ENCODE measurements at regions not wholly inside any gene's neighbourhood (a gene's known extent, or its start where the extent isn't known, plus 50 kb on each side); places are given as distances from the start of the nearest gene placed in this dataset.
A peak's percentile ranks its signal among the peaks of the same experiment; 100 is the strongest.
"Not testable (repeated sequence)": the region's sequence is repeated elsewhere in the genome, so short reads cannot be mapped to it uniquely, and the experiment has no call there.

DNA sequence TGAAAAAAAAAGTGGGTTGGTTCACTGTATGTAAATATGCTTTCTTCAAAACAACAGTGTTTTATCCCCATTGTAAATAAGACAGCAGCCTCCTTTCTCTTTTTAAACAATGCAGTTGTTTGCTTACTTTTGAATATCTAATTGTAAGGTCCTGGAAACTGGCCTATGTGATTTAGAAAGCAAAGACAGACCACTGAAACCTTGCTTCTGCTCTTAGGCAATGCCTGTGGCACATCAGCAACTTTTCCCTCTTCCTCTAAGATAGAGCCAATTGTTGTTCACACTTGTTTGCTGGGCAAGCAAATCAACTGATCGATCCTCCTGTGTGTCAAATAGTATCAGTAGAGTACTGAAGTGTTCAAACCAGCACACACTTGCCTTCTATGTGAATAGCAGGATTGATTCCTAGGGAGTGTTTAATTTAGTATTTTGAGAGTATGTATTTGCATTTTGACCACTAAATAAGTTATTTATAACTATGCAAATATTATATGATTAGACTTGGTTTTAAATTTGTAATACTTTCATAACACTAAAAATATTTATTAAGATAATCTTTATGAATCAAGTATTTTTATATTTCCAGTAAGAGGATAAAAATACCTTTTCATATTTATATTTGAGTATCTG is 55.4 kb upstream of the GRPR start:
- DNase-seq: no peak
- Mint-ChIP-seq H3K27me3 (ENCODE audit: low read depth) (no peaks in the 10 kb centered on the region), H3K27ac (no peak overlapping the region), H3K9me3 (no peaks in the 10 kb centered on the region), H3K4me3 (no peak overlapping the region), H3K4me1 (ENCODE audit: low read depth) (no peaks in the 10 kb centered on the region), H3K36me3 (ENCODE audit: low read depth) (no peaks in the 10 kb centered on the region)
- CTCF ChIA-PET: no interaction called here
- intact Hi-C loops (cut with micrococcal nuclease): no loop called here

DNA sequence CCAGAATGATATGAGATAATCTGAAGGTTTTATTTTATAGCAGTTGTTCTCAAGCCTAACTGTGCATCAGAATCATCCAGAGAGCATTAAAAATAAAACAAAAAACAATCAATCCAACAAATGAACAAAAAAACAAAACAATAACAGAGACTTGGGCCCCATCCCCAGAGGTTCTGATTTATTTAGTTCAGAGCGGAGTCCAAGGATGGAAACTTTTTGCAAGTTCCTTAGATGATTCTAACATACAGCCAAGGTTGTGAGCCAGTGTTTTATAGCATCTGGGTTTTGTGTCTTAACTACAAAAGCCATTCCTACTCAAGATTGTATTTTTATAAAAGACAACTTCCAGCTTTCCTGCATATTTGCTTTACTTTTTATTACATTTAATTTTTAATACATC is 59.4 kb upstream of the GRPR start:
- no peak overlapping the region for H3K4me3 Mint-ChIP-seq
- H3K27ac Mint-ChIP-seq: no peak overlapping the region
- H3K27me3 Mint-ChIP-seq (ENCODE audit: low read depth): no peaks in the 10 kb centered on the region
- no peaks in the 10 kb centered on the region for H3K36me3 Mint-ChIP-seq (ENCODE audit: low read depth)
- no peaks in the 10 kb centered on the region for H3K9me3 Mint-ChIP-seq
- no peaks in the 10 kb centered on the region for H3K4me1 Mint-ChIP-seq (ENCODE audit: low read depth)
- intact Hi-C loops (cut with micrococcal nuclease): no loop called here
- DNase-seq: no peak
- CTCF ChIA-PET: no interaction called here

DNA sequence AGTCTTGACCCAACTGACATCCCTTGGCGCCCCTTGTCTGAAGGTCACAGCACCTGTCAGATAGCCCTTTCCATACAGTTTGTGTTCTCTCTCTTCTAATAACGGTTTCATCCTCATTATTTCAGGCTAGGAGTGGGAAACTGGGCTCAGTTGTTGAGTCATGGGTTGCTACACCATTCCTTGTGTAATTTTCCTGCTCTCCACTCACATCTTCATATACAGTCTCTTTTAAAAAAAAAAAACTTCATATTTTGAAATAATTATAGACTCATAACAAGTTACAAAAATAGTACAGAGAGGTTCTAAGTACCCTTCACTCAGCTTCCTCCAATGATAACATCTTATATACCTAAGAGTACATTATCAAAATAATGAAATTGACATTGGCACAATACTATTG is 60.2 kb upstream of the GRPR start:
- CTCF ChIA-PET: no interaction called here
- intact Hi-C loops (cut with micrococcal nuclease): no loop called here
- no peak overlapping the region for H3K4me3 Mint-ChIP-seq
- no peak for DNase-seq
- H3K9me3 Mint-ChIP-seq: no peaks in the 10 kb centered on the region
- no peaks in the 10 kb centered on the region for H3K36me3 Mint-ChIP-seq (ENCODE audit: low read depth)
- peaks cover 2% of the 10 kb centered on the region for H3K27me3 Mint-ChIP-seq (ENCODE audit: low read depth)
- no peaks in the 10 kb centered on the region for H3K4me1 Mint-ChIP-seq (ENCODE audit: low read depth)
- no peak overlapping the region for H3K27ac Mint-ChIP-seq

DNA sequence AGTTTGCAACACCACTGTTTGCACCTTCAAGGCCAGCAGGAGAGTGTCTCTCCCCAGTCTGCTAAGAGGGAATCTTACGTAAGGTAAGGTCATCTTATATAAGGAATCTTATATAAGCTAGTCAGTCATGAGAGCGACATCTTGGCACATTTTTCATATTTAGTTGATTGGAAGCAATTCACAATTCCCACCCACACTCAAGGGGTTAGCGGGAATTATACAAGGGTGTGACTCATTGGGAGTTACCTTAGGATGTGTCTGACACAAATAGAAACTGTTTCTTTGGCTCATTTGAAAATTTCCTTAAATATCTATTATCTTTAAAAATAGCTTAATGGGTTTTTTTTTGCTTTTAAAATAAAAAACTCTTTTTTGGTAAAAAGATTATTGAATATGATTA is 62.1 kb upstream of the GRPR start:
- CTCF ChIA-PET: no interaction called here
- Mint-ChIP-seq H3K27me3 (ENCODE audit: low read depth) (peaks cover 2% of the 10 kb centered on the region), H3K27ac (no peak overlapping the region), H3K9me3 (no peaks in the 10 kb centered on the region), H3K4me3 (no peak overlapping the region), H3K4me1 (ENCODE audit: low read depth) (no peaks in the 10 kb centered on the region), H3K36me3 (ENCODE audit: low read depth) (no peaks in the 10 kb centered on the region)
- intact Hi-C loops (cut with micrococcal nuclease): no loop called here
- no peak for DNase-seq

DNA sequence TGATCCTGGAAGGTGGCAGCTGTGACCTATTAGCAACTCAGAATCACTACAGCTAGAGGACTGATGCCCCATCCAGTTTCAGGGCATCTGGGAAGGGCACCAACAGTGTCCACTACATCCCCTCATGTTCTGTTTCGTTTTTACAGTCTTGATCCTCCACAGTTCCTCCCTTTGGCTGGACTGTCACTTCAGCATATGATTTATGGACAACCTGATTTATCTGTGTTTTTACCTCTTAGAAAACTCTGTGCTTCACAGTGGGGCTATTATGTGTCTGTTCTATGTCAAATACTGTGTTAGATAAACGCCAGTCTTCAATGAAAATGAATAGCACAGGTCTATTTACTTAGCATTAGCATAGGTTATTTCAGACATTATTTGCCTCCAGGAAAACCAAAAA is 63.1 kb upstream of the GRPR start:
- H3K4me3 Mint-ChIP-seq: no peak overlapping the region
- no peaks in the 10 kb centered on the region for H3K4me1 Mint-ChIP-seq (ENCODE audit: low read depth)
- no peak for DNase-seq
- H3K27ac Mint-ChIP-seq: no peak overlapping the region
- intact Hi-C loops (cut with micrococcal nuclease): no loop called here
- peaks cover 2% of the 10 kb centered on the region for H3K27me3 Mint-ChIP-seq (ENCODE audit: low read depth)
- no peaks in the 10 kb centered on the region for H3K36me3 Mint-ChIP-seq (ENCODE audit: low read depth)
- H3K9me3 Mint-ChIP-seq: no peaks in the 10 kb centered on the region
- CTCF ChIA-PET: no interaction called here

GRCh38 chrX:16049126-16049525 is 74.2 kb upstream of the GRPR start:
- H3K27ac Mint-ChIP-seq; H3K4me3 Mint-ChIP-seq; intact Hi-C loops (cut with micrococcal nuclease); DNase-seq; H3K9me3 Mint-ChIP-seq; H3K36me3 Mint-ChIP-seq (ENCODE audit: low read depth); H3K4me1 Mint-ChIP-seq (ENCODE audit: low read depth); CTCF ChIA-PET; H3K27me3 Mint-ChIP-seq (ENCODE audit: low read depth): not testable (repeated sequence)

DNA sequence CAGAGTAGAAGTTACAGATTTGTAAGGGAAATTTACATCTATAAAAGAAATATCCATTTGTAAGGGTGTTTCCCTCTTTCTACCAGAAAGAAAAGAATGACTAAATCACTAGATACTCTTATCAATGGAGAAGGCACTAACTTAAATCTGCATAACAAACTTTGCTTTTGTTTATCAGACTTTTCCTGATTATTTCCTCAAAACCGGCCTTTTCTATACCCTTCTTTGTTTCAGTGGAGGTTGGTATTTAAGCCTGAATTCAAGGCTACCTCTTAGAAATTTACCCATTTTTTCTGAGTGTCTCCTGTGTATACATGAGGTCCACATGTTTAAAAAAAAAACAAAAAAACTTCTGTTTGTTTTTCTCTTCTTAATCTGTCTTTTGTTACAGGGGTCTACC is 80.4 kb upstream of the GRPR start:
- Mint-ChIP-seq H3K27ac (no peak overlapping the region), H3K4me3 (no peak overlapping the region), H3K36me3 (ENCODE audit: low read depth) (no peaks in the 10 kb centered on the region), H3K27me3 (ENCODE audit: low read depth) (no peaks in the 10 kb centered on the region), H3K4me1 (ENCODE audit: low read depth) (peaks cover 6% of the 10 kb centered on the region), H3K9me3 (no peaks in the 10 kb centered on the region)
- CTCF ChIA-PET: no interaction called here
- intact Hi-C loops (cut with micrococcal nuclease): no loop called here
- no peak for DNase-seq

GRCh38 chrX:16039834-16040233 is 83.5 kb upstream of the GRPR start:
- Mint-ChIP-seq H3K9me3 (no peaks in the 10 kb centered on the region), H3K4me3 (no peak overlapping the region), H3K36me3 (ENCODE audit: low read depth) (no peaks in the 10 kb centered on the region), H3K27me3 (ENCODE audit: low read depth) (peaks cover 2% of the 10 kb centered on the region), H3K27ac (peak overlapping the region; percentile 6), H3K4me1 (ENCODE audit: low read depth) (peaks cover 6% of the 10 kb centered on the region)
- peak; percentile 4 for DNase-seq
- CTCF ChIA-PET: no interaction called here
- intact Hi-C loops (cut with micrococcal nuclease): loop anchor here (10.0 kb wide), 1 partner anchor 185 kb away; the partner anchor contains the start of gene AP1S2

DNA sequence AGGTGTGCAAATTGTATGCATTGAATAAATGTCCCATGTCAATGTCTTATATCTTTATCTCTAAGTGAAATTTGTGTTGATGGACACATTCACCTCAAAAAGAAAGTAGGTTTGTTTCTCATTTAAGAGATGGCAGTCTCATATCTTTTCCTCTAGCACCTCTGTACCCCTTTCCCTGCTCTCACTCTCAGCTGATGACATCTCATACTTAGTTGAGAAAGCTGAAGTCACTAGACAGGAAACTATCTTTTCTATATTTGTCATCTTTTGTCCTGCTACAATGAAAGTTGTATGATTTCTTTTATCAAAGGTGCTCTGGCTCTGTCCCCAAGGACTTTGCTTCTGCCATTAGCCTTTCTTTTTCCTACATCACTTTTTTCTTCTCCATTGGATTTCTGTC is 84.0 kb upstream of the GRPR start:
- H3K27ac Mint-ChIP-seq: peak overlapping the region; percentile 6
- intact Hi-C loops (cut with micrococcal nuclease): loop anchor here (10.0 kb wide), 1 partner anchor 185 kb away; the partner anchor contains the start of gene AP1S2
- CTCF ChIA-PET: no interaction called here
- H3K4me3 Mint-ChIP-seq: no peak overlapping the region
- H3K4me1 Mint-ChIP-seq (ENCODE audit: low read depth): peaks cover 6% of the 10 kb centered on the region
- peaks cover 2% of the 10 kb centered on the region for H3K27me3 Mint-ChIP-seq (ENCODE audit: low read depth)
- H3K36me3 Mint-ChIP-seq (ENCODE audit: low read depth): no peaks in the 10 kb centered on the region
- no peak for DNase-seq
- no peaks in the 10 kb centered on the region for H3K9me3 Mint-ChIP-seq

DNA sequence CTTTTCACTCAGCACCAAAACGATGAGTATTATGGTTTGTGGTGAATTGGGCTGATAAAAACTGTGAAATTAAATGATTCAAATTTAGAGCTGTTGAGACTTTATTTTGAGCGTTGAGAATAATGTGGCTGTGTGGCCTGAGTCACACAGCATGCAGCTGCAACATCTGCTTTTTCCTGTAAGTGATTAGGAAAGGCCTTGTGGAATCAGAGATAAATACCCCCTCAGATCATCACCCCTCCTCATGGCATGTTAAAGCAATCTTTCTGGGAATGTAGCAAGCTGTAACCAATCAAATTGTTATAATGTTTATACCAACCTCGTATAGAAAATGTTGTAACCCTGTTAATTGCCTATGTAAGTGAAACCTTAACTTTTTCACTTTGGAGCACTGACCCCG is 90.0 kb upstream of the GRPR start:
- CTCF ChIA-PET: no interaction called here
- no peak overlapping the region for H3K4me3 Mint-ChIP-seq
- no peaks in the 10 kb centered on the region for H3K36me3 Mint-ChIP-seq (ENCODE audit: low read depth)
- intact Hi-C loops (cut with micrococcal nuclease): loop anchor here (10.0 kb wide), 1 partner anchor 179 kb away; the partner anchor contains the start of gene AP1S2
- H3K27ac Mint-ChIP-seq: no peak overlapping the region
- no peak for DNase-seq
- peaks cover 2% of the 10 kb centered on the region for H3K27me3 Mint-ChIP-seq (ENCODE audit: low read depth)
- H3K4me1 Mint-ChIP-seq (ENCODE audit: low read depth): no peaks in the 10 kb centered on the region
- no peaks in the 10 kb centered on the region for H3K9me3 Mint-ChIP-seq

GRCh38 chrX:16028576-16028975 is 94.8 kb upstream of the GRPR start:
- intact Hi-C loops (cut with micrococcal nuclease): no loop called here
- Mint-ChIP-seq H3K4me3 (no peak overlapping the region), H3K36me3 (ENCODE audit: low read depth) (no peaks in the 10 kb centered on the region), H3K9me3 (no peaks in the 10 kb centered on the region), H3K27ac (no peak overlapping the region), H3K27me3 (ENCODE audit: low read depth) (no peaks in the 10 kb centered on the region), H3K4me1 (ENCODE audit: low read depth) (peaks cover 8% of the 10 kb centered on the region)
- CTCF ChIA-PET: no interaction called here
- DNase-seq: no peak

DNA sequence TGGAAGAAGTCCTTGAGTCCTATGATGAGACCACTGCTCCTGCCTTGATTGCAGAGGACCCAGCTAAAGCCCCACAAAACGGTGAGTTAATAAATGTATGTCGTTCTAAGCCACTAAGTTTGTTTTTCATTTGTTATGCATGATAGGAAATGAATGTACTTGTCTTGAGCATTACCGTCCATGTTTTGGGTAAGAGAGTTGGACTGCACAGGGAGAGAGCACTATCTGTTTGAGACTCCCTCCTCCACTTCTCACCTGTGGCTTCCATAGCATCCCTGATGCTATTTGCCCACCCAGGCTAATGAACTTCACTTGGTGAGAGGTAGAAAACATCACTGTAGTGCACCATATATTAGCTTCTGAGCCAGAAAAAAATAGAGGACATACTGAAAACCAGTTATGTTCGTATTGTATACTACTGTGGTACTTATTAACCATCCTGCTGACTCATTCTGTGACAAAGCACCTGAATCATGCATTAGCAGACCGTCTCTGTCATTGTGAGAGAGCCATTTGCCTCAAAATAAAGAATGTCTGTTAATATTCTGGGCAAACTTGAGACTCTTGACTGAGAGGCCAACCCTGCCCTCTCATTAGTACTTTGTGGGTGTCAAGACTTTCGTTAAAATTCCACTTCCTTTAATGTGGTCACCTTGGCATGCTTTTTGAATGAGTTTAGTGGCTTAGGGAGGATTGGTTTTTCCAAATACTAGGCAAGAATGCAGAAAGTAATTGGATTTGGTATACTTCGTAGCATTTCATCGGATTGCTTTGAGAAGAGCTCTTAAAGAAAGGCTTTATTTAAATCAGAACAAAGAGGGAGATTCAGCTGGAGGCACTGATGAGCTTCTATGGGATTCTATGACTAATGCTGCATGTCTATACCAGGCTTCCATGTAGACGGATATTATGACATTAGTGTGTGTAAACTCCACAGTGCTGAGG is 99.3 kb upstream of the GRPR start:
- H3K4me3 Mint-ChIP-seq: no peak overlapping the region
- peaks cover 4% of the 10 kb centered on the region for H3K27me3 Mint-ChIP-seq (ENCODE audit: low read depth)
- CTCF ChIA-PET: no interaction called here
- DNase-seq: no peak
- intact Hi-C loops (cut with micrococcal nuclease): loop anchor here (5.0 kb wide), 1 partner anchor 37 kb away; no protein-coding TSS in a partner anchor
- H3K36me3 Mint-ChIP-seq (ENCODE audit: low read depth): no peaks in the 10 kb centered on the region
- no peak overlapping the region for H3K27ac Mint-ChIP-seq
- no peaks in the 10 kb centered on the region for H3K9me3 Mint-ChIP-seq
- peaks cover 20% of the 10 kb centered on the region for H3K4me1 Mint-ChIP-seq (ENCODE audit: low read depth)
